Thyroid gland (tissue), 4 donors: ENCODE measurements at regions not wholly inside any gene's neighbourhood (a gene's known extent, or its start where the extent isn't known, plus 50 kb on each side); places are given as distances from the start of the nearest gene placed in this dataset.

Experiments
- CTCF ChIP-seq, 6 experiments: fragments of 200-600 bp in 3 of 6; fragments of 450-650 bp in 3 of 6; sonication (generic) in 3 of 6; IDR thresholded peaks; one replicate each; pipeline ENCODE4 v1.5.1; 2016 to 2019; ENCODE audit warnings: antibody characterized with exemption in 6 of 6, mild to moderate bottlenecking in 2 of 6, inconsistent platforms in 1 of 6, moderate library complexity in 1 of 6
- POLR2A ChIP-seq, 2 donors: fragments of 450-650 bp; IDR thresholded peaks; one replicate each; pipeline ENCODE4 v1.6.1; 2017; ENCODE audit warnings: antibody characterized with exemption in 2 of 2, mild to moderate bottlenecking in 2 of 2, moderate library complexity in 1 of 2

- TF ChIP-seq POLR2A (IDR thresholded peaks at IDR 0.05) (no peak), CTCF (IDR thresholded peaks at IDR 0.05) (no peak)
Measured at GRCh38 chr1:58089898-58090534, 456.5 kb downstream of the OMA1 start.
